ENCODE measurements at regions not wholly inside any gene's neighbourhood (a gene's known extent, or its start where the extent isn't known, plus 50 kb on each side); places are given as distances from the start of the nearest gene placed in this dataset.

DNA sequence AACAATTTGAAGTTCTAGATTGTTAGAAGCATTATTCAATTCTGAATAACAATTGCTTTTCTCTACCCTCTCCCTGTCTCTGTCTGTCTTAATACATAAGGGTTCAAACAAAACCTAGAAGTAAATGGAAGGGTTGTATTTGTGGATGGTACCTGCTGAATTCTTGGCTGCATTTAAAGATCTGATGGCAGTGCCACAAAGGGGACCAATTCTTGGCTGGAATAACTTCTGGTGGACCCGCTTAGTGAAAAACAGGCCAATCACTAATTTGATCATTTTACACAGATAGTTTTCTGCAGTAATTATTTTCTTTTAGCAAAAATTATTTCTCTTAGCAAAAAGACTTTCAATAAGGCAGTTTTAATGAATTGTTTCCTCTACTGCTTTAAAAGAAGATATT lies 353.5 kb downstream of the MYCN start:
- no peaks in the 10 kb centered on the region for H3K23me2 ChIP-seq (ENCODE audit: low read depth, low read length)
- no peaks in the 10 kb centered on the region for H3K4me1 ChIP-seq (replicated peaks in 1 of 4; ENCODE audit: control insufficient read depth in 3 of 4, insufficient read depth in 4 of 4, low read length in 3 of 4)
- no peak overlapping the region for H3K27ac ChIP-seq (ENCODE audit: low read depth, low read length)
- FAIRE-seq (no peak), DNase-seq (ENCODE audit: low read depth in 1 of 2, low spot score in 2 of 2) (no peak)
- H2BK15ac ChIP-seq (ENCODE audit: low read length), result no peak overlapping the region
- H4K91ac ChIP-seq (replicated peaks; ENCODE audit: insufficient read length, low read length), result no peak overlapping the region
- H3K18ac ChIP-seq (ENCODE audit: extremely low read depth, low read length), result no peak overlapping the region
- 100% methylated on average over 1 of the region's 1 CpG; no CpG with 5 or more reads in 1 of the 2 experiments for WGBS, 2 experiments (ENCODE audit: extremely low coverage in 1 of 2, insufficient coverage in 1 of 2, insufficient read length in 1 of 2, insufficient replicate concordance in 2 of 2, low coverage in 1 of 2, low lambda C conversion rate in 2 of 2, missing lambda C conversion rate in 1 of 2)
- no peak overlapping the region for H4K5ac ChIP-seq (ENCODE audit: insufficient read length, low read depth, low read length)
- H3K4ac ChIP-seq (replicated peaks; ENCODE audit: insufficient read length, low read depth, low read length), result no peak overlapping the region
- no peaks in the 10 kb centered on the region for H3K27me3 ChIP-seq (replicated peaks in 1 of 4; ENCODE audit: control insufficient read depth in 3 of 4, extremely low read depth in 1 of 4, insufficient read depth in 3 of 4, low read length in 3 of 4)
- H2AK5ac ChIP-seq (ENCODE audit: low read depth, low read length), result no peak overlapping the region
- TF ChIP-seq GTF2F1 (IDR thresholded peaks at IDR 0.05; ENCODE audit: borderline replicate concordance, low read depth, low read length), result no peak
- TF ChIP-seq FOSL1 (IDR thresholded peaks at IDR 0.05; ENCODE audit: insufficient read depth, low read depth, low read length), result no peak
- TF ChIP-seq SUZ12 (IDR thresholded peaks at IDR 0.05; ENCODE audit: low read length), result no peak
- TF ChIP-seq CHD1 (IDR thresholded peaks at IDR 0.05; ENCODE audit: low read depth, low read length), result no peak
- TF ChIP-seq BACH1 (IDR thresholded peaks at IDR 0.05; ENCODE audit: low read length), result no peak
- TF ChIP-seq SIRT6 (IDR thresholded peaks at IDR 0.05; ENCODE audit: low read length), result no peak
- no peak for TF ChIP-seq SP2 (IDR thresholded peaks at IDR 0.05; ENCODE audit: low read length)
- no peak for TF ChIP-seq CEBPB (IDR thresholded peaks at IDR 0.05; ENCODE audit: low read depth, low read length)
- no peak for TF ChIP-seq YY1 (IDR thresholded peaks at IDR 0.05; ENCODE audit: low read depth, low read length)
- no peak for TF ChIP-seq RNF2 (IDR thresholded peaks at IDR 0.05; ENCODE audit: borderline replicate concordance, low read depth, low read length, missing control alignments, poor library complexity, severe bottlenecking)
- TF ChIP-seq JUND (IDR thresholded peaks at IDR 0.05; ENCODE audit: low read length), result no peak
- no peak for TF ChIP-seq TAF7 (optimal IDR thresholded peaks at IDR 0.05; ENCODE audit: borderline replicate concordance, low read depth, low read length)
- TF ChIP-seq KDM5A (IDR thresholded peaks at IDR 0.05; ENCODE audit: low read length), result no peak
- TF ChIP-seq JUN (IDR thresholded peaks at IDR 0.05; ENCODE audit: low read depth, low read length), result no peak
- no peak for TF ChIP-seq RAD21 (IDR thresholded peaks at IDR 0.05 in 1 of 2, conservative IDR thresholded peaks at IDR 0.05 in 1 of 2; ENCODE audit: low read depth in 2 of 2, low read length in 2 of 2)
- H4K20me1 ChIP-seq (replicated peaks in 1 of 2; ENCODE audit: control insufficient read depth in 1 of 2, insufficient read depth in 2 of 2, low read length in 2 of 2), result no peaks in the 10 kb centered on the region
- ChIA-PET CTCF (ENCODE audit: partially characterized antibody) (no interaction called here), POLR2A (ENCODE audit: partially characterized antibody) (no interaction called here)
- no peak overlapping the region for H2AFZ ChIP-seq (ENCODE audit: low read length)
- no peak overlapping the region for H2BK12ac ChIP-seq (ENCODE audit: low read depth, low read length)
- H3K9ac ChIP-seq (replicated peaks in 1 of 4; ENCODE audit: extremely low read depth in 1 of 4, low read depth in 3 of 4, low read length in 3 of 4), result no peak overlapping the region
- no peaks in the 10 kb centered on the region for H3K79me2 ChIP-seq (ENCODE audit: control insufficient read depth in 1 of 2, insufficient read depth in 2 of 2, low read length in 2 of 2)
- no peak overlapping the region for H4K8ac ChIP-seq (ENCODE audit: extremely low read depth, insufficient read depth, low read length)
- no peak overlapping the region for H3K4me2 ChIP-seq (ENCODE audit: insufficient read depth in 1 of 2, low read depth in 2 of 2, low read length in 2 of 2)
- H3K79me1 ChIP-seq (ENCODE audit: low read depth, low read length), result no peaks in the 10 kb centered on the region
- no peak overlapping the region for H3K14ac ChIP-seq (ENCODE audit: insufficient read length)
- no peak overlapping the region for H2BK20ac ChIP-seq (ENCODE audit: low read length)
- H3K36me3 ChIP-seq (ENCODE audit: control insufficient read depth in 2 of 4, insufficient read depth in 4 of 4, low read length in 3 of 4), result no peaks in the 10 kb centered on the region
- no peak overlapping the region for H3K56ac ChIP-seq (replicated peaks; ENCODE audit: insufficient read length, low read depth, low read length)
- H3K23ac ChIP-seq (ENCODE audit: insufficient read length), result no peak overlapping the region
- no peak overlapping the region for H2BK5ac ChIP-seq (ENCODE audit: low read depth, low read length)
- H2BK120ac ChIP-seq (replicated peaks; ENCODE audit: low read depth, low read length), result no peak overlapping the region
- no peaks in the 10 kb centered on the region for H3K9me3 ChIP-seq (ENCODE audit: insufficient read depth in 2 of 2, low read depth in 1 of 2, low read length in 1 of 2)
- no peak overlapping the region for H3K4me3 ChIP-seq (ENCODE audit: extremely low read depth in 1 of 4, insufficient read depth in 2 of 4, low read depth in 3 of 4, low read length in 4 of 4)

All from H1 (cell line).